SK-N-SH (cell line): ENCODE measurements at regions not wholly inside any gene's neighbourhood (a gene's known extent, or its start where the extent isn't known, plus 50 kb on each side); places are given as distances from the start of the nearest gene placed in this dataset.

Source experiments
- CHD2 ChIP-seq: fragments of 150-350 bp; IDR thresholded peaks from 2 replicates; pipeline ENCODE4 v1.6.1; 2018; ENCODE audit warnings: low read length; ENCODE audit not compliant: partially characterized antibody
- GABPA ChIP-seq: IDR thresholded peaks from 2 replicates; pipeline ENCODE4 v1.4.0; 2012; ENCODE audit warnings: low read depth, mild to moderate bottlenecking
- JUND ChIP-seq: IDR thresholded peaks from 2 replicates; pipeline ENCODE4 v1.4.0; 2012
- MXI1 ChIP-seq: IDR thresholded peaks from 2 replicates; pipeline ENCODE4 v1.6.1; 2012; ENCODE audit warnings: mild to moderate bottlenecking, low read depth, low read length, improper control_type of control experiment
- POLR2AphosphoS5 ChIP-seq: IDR thresholded peaks from 2 replicates; pipeline ENCODE4 v1.6.1; 2012; ENCODE audit warnings: low read depth, low read length
- TF ChIP-seq, protein P1 (sequence below): fragments of 200-600 bp; sonication (generic); IDR thresholded peaks from 2 replicates; pipeline ENCODE4 v1.6.1; 2017; ENCODE audit warnings: antibody characterized with exemption, mild to moderate bottlenecking, moderate library complexity

DNA sequence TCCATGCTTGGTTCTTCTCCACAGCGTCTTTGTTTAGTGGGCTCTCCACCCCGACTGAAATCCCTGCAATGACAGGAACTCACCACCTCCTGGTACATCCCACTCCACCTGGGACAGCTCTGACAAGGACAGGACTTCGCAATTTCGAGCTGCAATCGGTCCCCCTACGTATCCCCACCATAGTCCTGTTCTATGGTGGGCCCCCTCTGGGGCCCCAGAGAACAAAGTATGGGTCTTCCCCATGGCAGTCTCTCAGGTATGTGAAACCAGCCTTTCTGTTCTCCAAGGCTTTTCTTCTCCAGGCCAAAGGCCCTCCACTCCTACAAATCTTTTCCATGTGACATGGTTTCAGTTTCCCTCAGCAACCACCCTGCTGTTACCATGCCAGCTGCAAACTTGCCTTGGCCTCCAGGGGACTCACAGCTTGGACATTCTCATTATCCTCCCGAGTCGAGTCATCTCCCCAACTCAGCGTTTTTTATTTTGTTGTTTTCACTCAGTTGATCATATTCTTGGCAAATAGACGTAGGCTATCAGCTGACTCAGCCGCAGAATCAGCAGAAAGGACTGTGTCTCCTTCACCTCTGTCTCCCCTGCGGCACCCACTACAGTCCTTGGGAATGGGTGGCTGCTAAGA, 233.3 kb downstream of the OPA1 start:
- TF ChIP-seq CHD2 = no peak
- TF ChIP-seq JUND = no peak
- no peak for TF ChIP-seq GABPA
- TF ChIP-seq, protein P1, sequence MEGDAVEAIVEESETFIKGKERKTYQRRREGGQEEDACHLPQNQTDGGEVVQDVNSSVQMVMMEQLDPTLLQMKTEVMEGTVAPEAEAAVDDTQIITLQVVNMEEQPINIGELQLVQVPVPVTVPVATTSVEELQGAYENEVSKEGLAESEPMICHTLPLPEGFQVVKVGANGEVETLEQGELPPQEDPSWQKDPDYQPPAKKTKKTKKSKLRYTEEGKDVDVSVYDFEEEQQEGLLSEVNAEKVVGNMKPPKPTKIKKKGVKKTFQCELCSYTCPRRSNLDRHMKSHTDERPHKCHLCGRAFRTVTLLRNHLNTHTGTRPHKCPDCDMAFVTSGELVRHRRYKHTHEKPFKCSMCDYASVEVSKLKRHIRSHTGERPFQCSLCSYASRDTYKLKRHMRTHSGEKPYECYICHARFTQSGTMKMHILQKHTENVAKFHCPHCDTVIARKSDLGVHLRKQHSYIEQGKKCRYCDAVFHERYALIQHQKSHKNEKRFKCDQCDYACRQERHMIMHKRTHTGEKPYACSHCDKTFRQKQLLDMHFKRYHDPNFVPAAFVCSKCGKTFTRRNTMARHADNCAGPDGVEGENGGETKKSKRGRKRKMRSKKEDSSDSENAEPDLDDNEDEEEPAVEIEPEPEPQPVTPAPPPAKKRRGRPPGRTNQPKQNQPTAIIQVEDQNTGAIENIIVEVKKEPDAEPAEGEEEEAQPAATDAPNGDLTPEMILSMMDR = no peak
- TF ChIP-seq POLR2AphosphoS5 = no peak
- no peak for TF ChIP-seq MXI1
